Occipital lobe (tissue), 1 donor: ENCODE measurements at regions not wholly inside any gene's neighbourhood (a gene's known extent, or its start where the extent isn't known, plus 50 kb on each side); places are given as distances from the start of the nearest gene placed in this dataset.

Experiments
- DNase-seq: peaks from one replicate; lab custom pipeline; 2025; lab: John Stamatoyannopoulos, UW

- no peak for DNase-seq
Observed at GRCh38 chr4:45100956-45101818, 374.8 kb upstream of the GNPDA2 start.

- DNase-seq: no peak
Observed at GRCh38 chr4:45099471-45099870, 373.1 kb upstream of the GNPDA2 start.

DNA sequence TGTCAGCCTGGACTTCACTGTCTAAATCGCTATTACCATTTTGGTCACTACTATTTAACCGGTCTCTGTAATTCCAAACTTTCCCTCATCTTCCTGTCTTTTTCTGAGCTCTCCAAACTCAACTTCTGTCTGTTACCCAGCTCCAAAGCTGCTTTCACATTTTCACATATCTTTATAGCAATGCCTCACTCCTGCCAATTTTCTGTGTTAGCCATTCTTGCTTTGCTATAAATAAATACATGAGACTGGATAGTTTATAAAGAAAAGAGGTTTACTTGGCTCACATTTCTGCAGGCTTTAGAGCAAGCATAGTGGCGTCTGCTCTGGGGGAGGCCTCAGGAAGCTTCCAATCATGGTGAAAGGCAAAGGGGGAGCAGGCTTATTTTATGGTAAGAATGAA is 368.3 kb upstream of the GNPDA2 start:
- no peak for DNase-seq

- no peak for DNase-seq
Observed at GRCh38 chr4:45082101-45082500, 355.7 kb upstream of the GNPDA2 start.

- no peak for DNase-seq
Observed at GRCh38 chr4:45079616-45080015, 353.3 kb upstream of the GNPDA2 start.

- no peak for DNase-seq
Observed at GRCh38 chr4:45078201-45078600, 351.8 kb upstream of the GNPDA2 start.

DNA sequence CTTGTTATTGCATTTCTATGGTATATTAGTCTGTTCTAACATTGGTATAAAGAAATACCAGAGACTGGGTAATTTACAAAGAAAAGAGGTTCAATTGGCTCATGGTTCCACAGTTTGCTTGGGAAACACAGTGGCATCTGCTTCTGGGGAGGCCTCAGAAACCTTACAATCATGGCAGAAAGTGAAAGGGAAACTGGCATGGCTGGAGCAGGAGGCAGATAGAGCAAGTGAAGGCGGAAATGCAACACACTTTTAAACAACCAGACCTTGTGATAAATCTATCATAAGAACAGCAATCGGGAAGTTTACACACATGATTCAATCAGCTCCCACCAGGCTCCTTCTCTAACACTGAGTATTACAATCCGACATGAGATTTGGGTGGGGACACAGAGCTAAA is 346.6 kb upstream of the GNPDA2 start:
- DNase-seq: no peak

GRCh38 chr4:45064741-45065140 is 338.4 kb upstream of the GNPDA2 start:
- no peak for DNase-seq

- no peak for DNase-seq
Observed at GRCh38 chr4:45063696-45064095, 337.3 kb upstream of the GNPDA2 start.

- peak; percentile 1 for DNase-seq
Observed at GRCh38 chr4:45062935-45063545, 336.7 kb upstream of the GNPDA2 start.

- no peak for DNase-seq
Observed at GRCh38 chr4:45043911-45044310, 317.6 kb upstream of the GNPDA2 start.

- no peak for DNase-seq
Observed at GRCh38 chr4:45036677-45037076, 310.3 kb upstream of the GNPDA2 start.

- DNase-seq: no peak
Observed at GRCh38 chr4:45033676-45034419, 307.5 kb upstream of the GNPDA2 start.

GRCh38 chr4:45030059-45030458 is 303.7 kb upstream of the GNPDA2 start:
- no peak for DNase-seq

DNA sequence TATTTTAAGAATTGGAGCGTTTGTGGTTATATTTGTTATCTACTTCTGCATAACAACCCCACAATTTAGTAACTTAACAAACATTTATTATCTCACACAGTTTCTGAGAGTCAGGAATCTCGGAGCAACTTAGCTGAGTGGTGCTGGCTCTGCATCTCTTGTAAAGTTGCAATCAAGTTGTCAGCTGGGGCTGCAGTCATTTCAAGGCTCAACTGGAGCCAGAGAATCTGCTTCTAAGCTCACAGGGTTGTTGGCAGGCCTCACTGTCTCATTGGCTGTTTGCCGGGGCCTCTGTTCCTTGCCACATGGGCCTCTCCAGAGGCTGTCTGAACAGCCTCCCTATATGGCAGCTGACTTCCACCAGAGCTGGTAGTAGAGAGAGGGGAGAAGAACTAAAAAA is 281.2 kb upstream of the GNPDA2 start:
- no peak for DNase-seq

DNA sequence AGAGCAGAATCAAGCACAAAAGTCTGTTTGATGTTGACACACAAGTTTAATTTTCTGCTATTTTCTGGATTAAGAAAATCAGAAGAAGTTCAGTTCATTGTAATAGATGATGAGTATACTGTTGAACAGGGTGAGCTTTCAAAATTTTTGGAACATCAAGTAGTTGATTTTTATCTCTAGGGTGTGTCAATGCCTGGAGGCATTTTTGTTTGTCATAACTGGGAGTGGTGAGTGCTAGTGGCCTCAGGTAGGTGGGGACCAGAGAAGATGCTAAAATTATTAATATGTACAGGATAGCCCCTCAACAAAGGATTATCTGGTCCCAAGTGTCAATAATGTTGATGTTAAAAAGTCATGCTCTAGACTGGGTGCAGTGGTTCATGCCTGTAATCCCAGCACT is 279.7 kb upstream of the GNPDA2 start:
- DNase-seq: no peak

DNA sequence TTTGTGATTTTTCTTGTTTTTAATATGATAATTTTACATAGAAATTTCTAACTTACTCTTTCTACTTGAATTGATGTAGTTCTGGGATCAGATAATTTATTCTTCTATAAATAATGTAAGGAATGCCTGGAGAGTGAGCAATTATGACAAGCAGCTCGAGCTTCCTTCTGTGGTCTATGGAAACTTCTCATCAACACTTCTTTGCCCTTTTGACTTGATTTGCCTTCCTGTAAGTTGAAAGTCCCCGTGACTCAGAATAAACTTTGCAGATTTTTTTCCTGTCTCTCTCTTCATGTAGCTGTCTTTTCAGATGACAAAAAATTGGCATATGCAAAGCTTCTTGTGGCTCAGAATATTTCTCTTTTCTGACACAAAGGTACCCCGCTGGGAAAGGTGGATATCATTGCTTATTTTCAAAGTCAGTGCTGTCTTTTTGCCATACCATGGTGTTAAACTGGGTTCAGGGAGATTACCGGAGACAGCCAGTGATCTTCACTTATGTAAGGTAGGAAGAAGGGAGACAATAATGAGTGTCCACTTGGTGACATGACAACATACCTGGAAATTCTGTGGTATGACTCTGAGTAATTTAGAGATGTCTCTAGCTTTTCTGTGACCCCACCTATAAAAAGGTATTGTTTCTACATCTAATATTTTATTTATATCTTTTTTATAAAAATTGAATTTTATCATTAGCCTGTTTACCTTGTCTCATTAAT is 278.6 kb upstream of the GNPDA2 start:
- no peak for DNase-seq

DNA sequence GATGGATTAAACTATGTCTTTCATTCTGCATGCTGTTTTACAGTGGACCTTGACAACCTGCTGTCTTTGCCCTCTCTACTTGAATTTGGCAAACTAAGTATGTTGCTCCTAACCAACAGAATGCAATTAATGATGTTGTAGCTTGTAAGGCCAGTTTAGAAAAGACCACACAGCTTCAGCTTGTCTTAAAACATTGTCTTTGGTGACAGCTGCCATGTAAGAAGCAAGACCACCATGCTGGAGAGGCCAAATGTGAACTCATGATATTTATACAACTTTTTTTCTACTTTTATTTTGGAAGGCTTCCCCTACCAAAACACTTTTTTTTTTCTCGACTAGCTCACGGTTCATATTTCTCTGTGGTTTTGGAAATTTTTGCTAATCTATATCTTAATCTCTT is 278.0 kb upstream of the GNPDA2 start:
- DNase-seq: no peak

DNA sequence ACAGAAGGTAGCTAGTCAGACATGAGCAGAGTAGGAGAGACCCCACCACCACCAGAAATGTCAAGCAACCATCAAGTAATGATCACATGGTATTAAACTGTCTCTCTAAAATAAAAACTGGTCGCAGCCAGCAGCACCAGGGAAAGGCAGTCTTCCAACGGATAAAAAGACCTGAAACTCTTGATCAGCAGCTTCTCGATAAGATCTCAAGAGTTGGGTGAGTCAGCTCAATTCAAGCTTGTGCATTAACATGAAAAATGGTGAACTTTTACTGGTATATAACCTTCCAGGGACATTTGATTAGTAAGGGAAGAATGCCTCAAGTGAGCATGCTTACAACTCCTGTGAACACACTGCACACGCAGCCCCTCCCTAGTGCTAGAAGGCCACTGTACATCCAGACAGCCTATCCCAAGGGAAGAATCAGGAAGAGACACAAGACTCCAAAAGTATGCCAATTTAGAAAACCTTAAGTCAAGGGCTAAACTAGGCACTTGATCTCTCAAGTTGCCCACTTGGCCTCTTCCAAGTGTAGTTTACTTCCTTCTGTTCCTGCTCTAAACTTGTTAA is 270.0 kb upstream of the GNPDA2 start:
- DNase-seq: no peak

GRCh38 chr4:44988011-44988410 is 261.7 kb upstream of the GNPDA2 start:
- DNase-seq: no peak

GRCh38 chr4:44985938-44986337 is 259.6 kb upstream of the GNPDA2 start:
- DNase-seq: no peak
